Mononuclear cell (primary cell): ENCODE measurements at regions not wholly inside any gene's neighbourhood (a gene's known extent, or its start where the extent isn't known, plus 50 kb on each side); places are given as distances from the start of the nearest gene placed in this dataset.

Experiments
- H3K27me3 ChIP-seq: 2 replicates; pipeline ENCODE4 v1.6.0; 2011; ENCODE audit warnings: low read length, control low read depth; ENCODE audit not compliant: insufficient read depth
- H3K4me1 ChIP-seq: 2 replicates; pipeline ENCODE4 v1.5.1; 2011; ENCODE audit warnings: mild to moderate bottlenecking, low read length, control low read depth; ENCODE audit not compliant: insufficient read depth
- H3K4me3 ChIP-seq: 2 replicates; pipeline ENCODE4 v1.5.1; 2011; ENCODE audit warnings: mild to moderate bottlenecking, low read length, moderate library complexity
- H3K9me3 ChIP-seq: 2 replicates; pipeline ENCODE4 v1.5.1; 2011; ENCODE audit warnings: low read depth, mild to moderate bottlenecking, control low read depth, low read length

GRCh38 chr12:68452078-68452715, 120.0 kb upstream of the MDM1 start:
- peaks cover 86% of the 10 kb centered on the region for H3K4me1 ChIP-seq
- no peaks in the 10 kb centered on the region for H3K27me3 ChIP-seq
- H3K4me3 ChIP-seq = no peak overlapping the region

DNA sequence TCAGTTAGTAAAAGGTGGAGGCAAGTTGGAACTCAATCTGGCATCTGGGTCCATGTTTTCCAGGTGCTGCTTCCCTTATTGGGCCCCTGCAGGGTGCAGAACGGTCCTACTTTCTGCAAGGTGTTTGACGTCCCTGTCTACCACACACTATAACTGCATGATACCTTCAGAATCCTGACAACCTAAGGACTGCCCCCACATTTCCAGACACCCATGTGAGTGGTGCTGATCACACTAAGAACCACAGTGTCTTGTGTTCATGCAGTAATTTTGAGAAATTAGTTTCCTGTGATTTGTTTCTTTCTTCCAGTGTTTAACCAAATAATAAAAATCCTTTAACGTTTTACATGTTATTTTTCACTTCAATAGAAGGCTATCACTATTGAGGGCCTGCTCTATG, 121.1 kb upstream of the MDM1 start:
- Histone ChIP-seq H3K27me3 (no peaks in the 10 kb centered on the region), H3K4me3 (no peak overlapping the region), H3K9me3 (no peaks in the 10 kb centered on the region), H3K4me1 (peaks cover 76% of the 10 kb centered on the region)

More at GRCh38 chr12:68452078-68452715, 120.0 kb upstream of the MDM1 start:
- no peaks in the 10 kb centered on the region for H3K9me3 ChIP-seq

- no peak overlapping the region for H3K4me3 ChIP-seq
- H3K27me3 ChIP-seq = no peaks in the 10 kb centered on the region
- no peaks in the 10 kb centered on the region for H3K9me3 ChIP-seq
- H3K4me1 ChIP-seq = peaks cover 70% of the 10 kb centered on the region
Observed at GRCh38 chr12:68453876-68454275, 121.7 kb upstream of the MDM1 start.

DNA sequence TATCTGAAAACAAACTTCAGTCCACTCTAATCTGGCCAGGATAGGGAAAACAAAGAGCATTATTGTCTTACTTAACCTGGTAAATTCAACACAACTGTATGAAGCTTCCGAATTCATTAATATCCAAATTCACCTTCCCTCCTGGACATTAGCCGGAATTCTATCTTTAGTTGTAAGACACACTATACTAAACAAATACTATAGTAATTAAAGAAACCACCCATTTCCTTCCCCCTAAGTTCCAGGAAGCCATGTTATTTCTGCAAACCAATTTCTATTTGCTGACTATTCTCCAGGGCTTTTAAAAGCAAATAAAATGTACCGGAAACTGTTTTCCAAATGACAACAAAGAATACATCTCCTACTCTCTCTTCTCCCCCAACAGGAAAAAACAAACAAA, 122.7 kb upstream of the MDM1 start:
- Histone ChIP-seq H3K9me3 (no peaks in the 10 kb centered on the region), H3K4me3 (no peak overlapping the region), H3K27me3 (no peaks in the 10 kb centered on the region), H3K4me1 (peaks cover 60% of the 10 kb centered on the region)

DNA sequence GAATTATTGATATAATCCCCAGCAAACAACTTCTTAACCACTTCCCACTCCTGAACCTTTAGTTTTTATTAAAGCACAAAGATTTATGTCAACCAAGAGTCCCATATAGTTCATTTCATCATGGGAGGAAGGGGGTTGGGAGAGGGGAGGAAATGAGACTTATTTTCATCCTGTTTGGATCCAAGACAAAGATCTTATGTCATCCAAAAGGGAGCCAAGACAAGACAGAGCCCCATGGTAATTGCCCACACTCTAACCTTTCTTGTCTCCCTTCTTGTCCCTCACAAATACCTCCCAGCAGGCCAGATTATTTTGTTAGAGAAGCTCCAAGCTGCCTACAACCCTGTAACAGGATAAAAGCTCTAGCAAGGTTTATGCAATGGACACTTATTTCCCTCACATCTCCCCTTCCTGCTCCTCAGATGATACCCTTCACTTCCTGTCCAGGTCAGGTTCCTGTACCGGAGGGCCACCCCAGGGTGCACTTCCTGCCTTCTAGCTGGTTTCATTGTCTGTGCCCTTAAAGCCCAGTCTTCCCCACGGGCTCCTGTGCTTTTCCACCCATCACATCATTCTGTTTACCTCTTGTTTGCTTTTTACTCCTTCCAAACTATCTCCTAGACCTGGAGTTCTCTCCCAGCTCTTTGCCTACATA, 123.7 kb upstream of the MDM1 start:
- H3K9me3 ChIP-seq = no peaks in the 10 kb centered on the region
- peaks cover 53% of the 10 kb centered on the region for H3K4me1 ChIP-seq
- no peak overlapping the region for H3K4me3 ChIP-seq
- H3K27me3 ChIP-seq = no peaks in the 10 kb centered on the region

DNA sequence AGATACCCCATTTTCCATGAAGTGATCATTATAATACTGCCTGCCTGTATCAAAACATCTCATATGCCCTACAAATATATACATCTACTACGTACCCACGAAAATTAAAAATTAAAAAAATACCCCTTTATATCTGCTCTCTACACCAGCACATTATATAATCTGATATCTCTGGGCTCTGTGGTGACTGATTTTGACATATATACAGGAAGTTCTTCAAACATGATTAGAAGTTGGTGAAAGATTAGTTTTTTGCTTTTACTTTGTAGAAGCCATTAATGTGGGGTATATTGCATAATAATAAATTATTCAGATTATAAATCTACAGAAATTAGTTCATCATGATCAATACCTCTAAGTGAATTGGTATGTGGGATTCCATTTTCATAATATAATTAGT, 126.7 kb upstream of the MDM1 start:
- no peak overlapping the region for H3K4me3 ChIP-seq
- H3K4me1 ChIP-seq = peaks cover 35% of the 10 kb centered on the region
- no peaks in the 10 kb centered on the region for H3K9me3 ChIP-seq
- no peaks in the 10 kb centered on the region for H3K27me3 ChIP-seq

- Histone ChIP-seq H3K4me3 (no peak overlapping the region), H3K27me3 (no peaks in the 10 kb centered on the region), H3K9me3 (no peaks in the 10 kb centered on the region), H3K4me1 (peaks cover 21% of the 10 kb centered on the region)
Observed at GRCh38 chr12:68460236-68460635, 128.1 kb upstream of the MDM1 start.

DNA sequence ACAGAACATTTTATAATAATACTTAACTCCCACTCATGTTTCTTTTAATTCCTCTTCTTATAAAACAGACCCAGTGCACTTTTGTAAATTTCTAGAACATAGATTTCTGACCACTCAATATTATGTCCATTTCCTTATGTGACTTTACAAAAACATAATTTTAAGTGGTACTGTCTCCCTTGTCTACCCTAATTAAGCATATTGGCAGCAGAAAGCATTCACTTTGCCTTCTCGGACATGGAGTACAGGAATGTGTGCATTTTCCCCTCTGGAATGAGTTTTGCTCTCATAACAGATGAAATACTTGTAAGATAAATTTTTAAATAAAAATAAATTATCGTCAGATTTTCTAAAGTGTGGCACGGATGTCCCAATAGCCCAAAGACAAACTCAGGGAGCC, 129.5 kb upstream of the MDM1 start:
- peaks cover 10% of the 10 kb centered on the region for H3K4me1 ChIP-seq
- no peaks in the 10 kb centered on the region for H3K9me3 ChIP-seq
- no peaks in the 10 kb centered on the region for H3K27me3 ChIP-seq
- no peak overlapping the region for H3K4me3 ChIP-seq

DNA sequence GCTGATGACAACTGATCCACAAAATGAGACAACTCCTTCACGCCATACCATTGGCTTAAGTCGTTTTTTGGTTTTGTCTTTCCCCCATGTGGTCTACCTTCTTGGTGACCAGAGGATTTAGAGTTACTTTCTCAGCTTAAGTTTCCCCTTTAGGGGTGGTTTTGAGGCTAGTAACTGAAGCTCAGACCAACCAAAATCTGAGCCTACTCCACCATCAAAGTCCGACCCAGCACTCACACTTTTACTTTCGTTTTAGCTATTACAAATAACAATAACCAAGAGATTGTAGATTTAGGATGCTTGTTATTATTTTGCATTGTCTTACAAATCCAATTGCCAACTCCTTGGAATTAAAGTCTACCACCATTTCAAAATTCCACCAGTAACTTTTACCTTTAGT, 130.6 kb upstream of the MDM1 start:
- peaks cover 10% of the 10 kb centered on the region for H3K4me1 ChIP-seq
- no peaks in the 10 kb centered on the region for H3K27me3 ChIP-seq
- H3K9me3 ChIP-seq = no peaks in the 10 kb centered on the region
- H3K4me3 ChIP-seq = peak overlapping the region; percentile 26

GRCh38 chr12:68465227-68465626, 133.1 kb upstream of the MDM1 start:
- peaks cover 10% of the 10 kb centered on the region for H3K4me1 ChIP-seq
- H3K4me3 ChIP-seq = no peak overlapping the region
- H3K9me3 ChIP-seq = no peaks in the 10 kb centered on the region
- no peaks in the 10 kb centered on the region for H3K27me3 ChIP-seq

DNA sequence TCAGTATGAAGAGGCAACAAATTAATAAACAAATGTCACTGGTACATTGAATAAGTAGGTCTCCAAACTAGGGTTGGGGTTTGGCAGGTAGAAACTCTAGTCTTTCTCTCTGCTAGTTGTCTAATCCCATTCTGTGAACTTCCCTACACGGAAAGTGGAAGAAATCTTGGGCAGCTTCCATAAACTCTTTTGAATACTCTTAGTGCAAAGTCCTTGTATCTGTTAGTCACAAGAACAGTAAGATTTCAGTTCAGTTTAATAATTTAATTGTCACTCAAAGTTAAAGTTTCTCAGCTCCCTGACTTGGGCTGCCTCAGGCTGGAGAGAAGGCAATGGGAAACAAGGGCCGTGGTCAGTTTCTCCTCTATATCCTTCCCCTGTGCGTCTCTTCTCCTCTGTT, 135.4 kb upstream of the MDM1 start:
- no peak overlapping the region for H3K4me3 ChIP-seq
- H3K4me1 ChIP-seq = peaks cover 5% of the 10 kb centered on the region
- H3K9me3 ChIP-seq = no peaks in the 10 kb centered on the region
- H3K27me3 ChIP-seq = no peaks in the 10 kb centered on the region

GRCh38 chr12:68468036-68468435, 135.9 kb upstream of the MDM1 start:
- Histone ChIP-seq H3K9me3 (no peaks in the 10 kb centered on the region), H3K4me3 (no peak overlapping the region), H3K4me1 (no peaks in the 10 kb centered on the region), H3K27me3 (no peaks in the 10 kb centered on the region)

DNA sequence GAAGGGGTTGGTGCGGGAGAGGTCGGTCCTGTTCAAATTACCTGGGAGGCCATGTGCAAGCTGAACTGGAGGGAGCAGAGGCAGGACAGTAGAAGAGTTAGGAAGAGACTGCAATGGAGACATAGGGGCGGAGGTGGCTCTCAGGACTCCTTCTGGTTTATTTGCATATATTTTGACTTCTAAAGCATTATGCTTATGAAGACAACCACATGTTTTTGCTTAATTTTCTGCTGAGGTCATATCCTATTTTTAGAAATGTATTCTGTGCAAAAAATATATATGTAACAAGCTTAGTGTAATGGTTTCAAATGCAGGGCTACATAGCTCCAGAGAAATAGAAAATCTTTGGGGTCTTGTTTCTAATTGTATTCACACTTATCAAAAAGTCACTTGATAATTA, 137.0 kb upstream of the MDM1 start:
- no peaks in the 10 kb centered on the region for H3K9me3 ChIP-seq
- H3K4me1 ChIP-seq = no peaks in the 10 kb centered on the region
- H3K27me3 ChIP-seq = no peaks in the 10 kb centered on the region
- no peak overlapping the region for H3K4me3 ChIP-seq

- H3K9me3 ChIP-seq = no peaks in the 10 kb centered on the region
Observed at GRCh38 chr12:68470664-68471328, 138.6 kb upstream of the MDM1 start.

DNA sequence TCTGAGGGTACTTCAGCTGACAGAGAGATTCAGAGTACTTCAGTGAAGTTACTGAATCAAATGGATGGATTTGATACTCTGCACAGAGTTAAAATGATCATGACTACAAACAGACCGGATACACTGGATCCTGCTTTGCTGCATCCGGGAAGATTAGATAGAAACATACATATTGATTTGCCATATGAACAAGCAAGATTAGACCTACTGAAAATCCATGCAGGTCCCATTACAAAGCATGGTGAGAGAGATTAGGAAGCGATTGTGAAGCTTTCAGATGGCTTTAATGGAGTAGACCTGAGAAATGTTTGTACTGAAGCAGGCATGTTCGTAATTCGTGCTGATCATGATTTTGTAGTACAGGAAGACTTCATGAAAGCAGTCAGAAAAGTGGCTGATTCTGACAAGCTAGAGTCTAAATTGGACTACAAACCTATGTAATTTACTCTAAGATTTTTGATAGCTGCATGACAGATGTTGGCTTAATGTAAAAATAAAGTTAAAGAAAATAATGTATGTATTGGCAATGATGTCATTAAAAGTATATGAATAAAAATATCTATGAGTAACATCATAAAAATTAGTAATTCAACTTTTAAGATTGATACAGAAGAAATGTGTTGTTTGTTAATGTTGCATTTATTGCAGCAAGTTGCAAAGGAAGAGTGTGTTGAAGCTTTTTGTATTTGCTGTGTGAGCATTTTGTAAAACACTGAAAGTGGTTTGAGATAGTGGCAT, 136.1 kb upstream of the RAP1B start:
- H3K4me1 ChIP-seq = no peaks in the 10 kb centered on the region

More at GRCh38 chr12:68470664-68471328, 138.6 kb upstream of the MDM1 start:
- no peaks in the 10 kb centered on the region for H3K4me1 ChIP-seq
- H3K4me3 ChIP-seq = no peak overlapping the region
- H3K27me3 ChIP-seq = no peaks in the 10 kb centered on the region

More for the DNA sequence above, 136.1 kb upstream of the RAP1B start:
- H3K27me3 ChIP-seq = no peaks in the 10 kb centered on the region
- H3K4me3 ChIP-seq = no peak overlapping the region
- no peaks in the 10 kb centered on the region for H3K9me3 ChIP-seq
